Adrenal gland (tissue), 9 donors: ENCODE measurements at regions not wholly inside any gene's neighbourhood (a gene's known extent, or its start where the extent isn't known, plus 50 kb on each side); places are given as distances from the start of the nearest gene placed in this dataset.

Experiments
- DNase-seq, 7 donors: peaks; one replicate each; pipeline ENCODE4 v3.0.0-alpha.2; 2019 to 2020
- H3K27ac ChIP-seq, 5 donors: fragments of 200-600 bp; sonication (generic) in 4 of 5; 1 replicate in 3 of 5; 2 replicates in 2 of 5; pipeline versions ENCODE4 v1.5.1 to v1.8.0; 2016 to 2020; ENCODE audit warnings: mild to moderate bottlenecking in 1 of 5
- H3K27me3 ChIP-seq: fragments of 200-600 bp; 2 replicates; pipeline ENCODE4 v1.8.0; 2021
- H3K36me3 ChIP-seq, 2 donors: fragments of 200-600 bp; replicated peaks in 1 of 2; 1 replicate in 1 of 2; 2 replicates in 1 of 2; pipeline versions ENCODE4 v1.5.1 to v1.8.0; 2018 to 2022
- H3K4me1 ChIP-seq, 2 donors: fragments of 200-600 bp; replicated peaks in 1 of 2; 1 replicate in 1 of 2; 2 replicates in 1 of 2; pipeline versions ENCODE4 v1.5.1 to v1.8.0; 2018 to 2021
- H3K4me3 ChIP-seq, 4 donors: fragments of 200-600 bp; sonication (generic) in 3 of 4; one replicate each; pipeline ENCODE4 v1.5.1; 2016 to 2018
- H3K9me3 ChIP-seq, 3 donors: fragments of 200-600 bp; sonication (generic) in 1 of 3; replicated peaks in 1 of 3; 1 replicate in 2 of 3; 2 replicates in 1 of 3; pipeline versions ENCODE4 v1.5.1 to v1.8.0; 2016 to 2021
- POLR2A ChIP-seq, 2 donors: fragments of 450-650 bp; IDR thresholded peaks; one replicate each; pipeline ENCODE4 v1.6.1; 2017; ENCODE audit warnings: antibody characterized with exemption in 2 of 2, mild to moderate bottlenecking in 2 of 2, moderate library complexity in 1 of 2
- WGBS, 4 donors: extraction: QIAGEN DNeasy Blood & Tissue Kit in 2 of 4; methylation state at CpG; one replicate each; pipeline versions ENCODE4 v1.1.5 to v1.1.7; 2013 to 2017; 5-methylcytosine and 5-hydroxymethylcytosine counted together
- intact Hi-C, 2 donors: fragments of 100-400 bp; cut with DNase I; formaldehyde crosslinking; loops; one replicate each; pipeline versions ENCODE4 v1.14.1 to v1.15.0; 2022 to 2023
- TF ChIP-seq, protein P1 (sequence below), 6 experiments: fragments of 450-650 bp in 4 of 6; fragments of 200-600 bp in 2 of 6; sonication (generic) in 1 of 6; IDR thresholded peaks; 1 replicate in 5 of 6; 2 replicates in 1 of 6; pipeline versions ENCODE4 v1.5.1 to v1.8.0; 2016 to 2021; ENCODE audit warnings: antibody characterized with exemption in 6 of 6, mild to moderate bottlenecking in 2 of 6, moderate library complexity in 1 of 6
- donor health status: healthy with polysubstance abuse.
- donor health status: Bipolar disorder and iron deficiency.
- donor health status: DM: yes; HTN: yes; CAD: no.
- donor health status: DM: no; HTN: no; CAD: no.
- donor health status: DM: no; HTN: no; CAD: no.

DNA sequence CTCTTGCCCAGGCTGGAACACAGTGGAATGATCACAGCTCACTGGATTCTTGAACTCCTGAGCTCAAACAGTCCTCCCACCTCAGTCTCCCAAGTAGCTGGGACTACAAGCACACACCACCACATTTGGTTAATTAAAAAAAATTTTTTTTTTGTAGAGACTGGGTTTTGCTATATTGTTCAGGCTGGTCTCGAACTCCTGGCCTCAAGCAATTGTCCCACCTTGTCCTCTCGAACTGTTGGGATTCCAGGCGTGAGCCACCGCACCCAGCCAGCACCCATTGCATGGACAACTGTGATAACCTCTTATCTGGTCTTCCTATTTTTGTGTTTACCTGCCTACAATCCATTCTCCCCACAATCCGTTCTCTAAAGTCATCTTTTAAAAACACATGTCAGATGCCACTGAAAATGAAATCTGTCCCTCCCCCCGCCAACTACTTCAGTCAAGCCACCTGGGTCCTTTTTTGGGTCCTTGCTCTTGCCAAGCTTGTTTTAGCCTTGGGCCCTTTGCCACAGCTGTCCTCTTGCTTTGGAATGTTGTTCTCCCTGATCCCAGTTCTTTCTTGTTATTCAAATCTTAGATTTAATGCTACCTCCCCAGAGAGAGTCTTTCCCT lies 250.5 kb downstream of the PIK3R1 start:
- Histone ChIP-seq H3K4me3 (no peak overlapping the region), H3K4me1 (no peaks in the 10 kb centered on the region), H3K36me3 (no peaks in the 10 kb centered on the region), H3K9me3 (no peaks in the 10 kb centered on the region), H3K27me3 (no peaks in the 10 kb centered on the region), H3K27ac (no peak overlapping the region)
- no peak for TF ChIP-seq POLR2A (IDR thresholded peaks at IDR 0.05)
- TF ChIP-seq, protein P1, sequence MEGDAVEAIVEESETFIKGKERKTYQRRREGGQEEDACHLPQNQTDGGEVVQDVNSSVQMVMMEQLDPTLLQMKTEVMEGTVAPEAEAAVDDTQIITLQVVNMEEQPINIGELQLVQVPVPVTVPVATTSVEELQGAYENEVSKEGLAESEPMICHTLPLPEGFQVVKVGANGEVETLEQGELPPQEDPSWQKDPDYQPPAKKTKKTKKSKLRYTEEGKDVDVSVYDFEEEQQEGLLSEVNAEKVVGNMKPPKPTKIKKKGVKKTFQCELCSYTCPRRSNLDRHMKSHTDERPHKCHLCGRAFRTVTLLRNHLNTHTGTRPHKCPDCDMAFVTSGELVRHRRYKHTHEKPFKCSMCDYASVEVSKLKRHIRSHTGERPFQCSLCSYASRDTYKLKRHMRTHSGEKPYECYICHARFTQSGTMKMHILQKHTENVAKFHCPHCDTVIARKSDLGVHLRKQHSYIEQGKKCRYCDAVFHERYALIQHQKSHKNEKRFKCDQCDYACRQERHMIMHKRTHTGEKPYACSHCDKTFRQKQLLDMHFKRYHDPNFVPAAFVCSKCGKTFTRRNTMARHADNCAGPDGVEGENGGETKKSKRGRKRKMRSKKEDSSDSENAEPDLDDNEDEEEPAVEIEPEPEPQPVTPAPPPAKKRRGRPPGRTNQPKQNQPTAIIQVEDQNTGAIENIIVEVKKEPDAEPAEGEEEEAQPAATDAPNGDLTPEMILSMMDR (IDR thresholded peaks at IDR 0.05): no peak
- intact Hi-C loops: loop anchor here in 1 of 2 donors (10.0 kb wide), 1 partner anchor 499 kb away; no protein-coding TSS in a partner anchor
- DNase-seq: peak in 1 of 7 donors; percentile 18
- 73 to 85% (median 84%) methylated on average over 6 of the region's 6 CpGs for WGBS, 4 donors

DNA sequence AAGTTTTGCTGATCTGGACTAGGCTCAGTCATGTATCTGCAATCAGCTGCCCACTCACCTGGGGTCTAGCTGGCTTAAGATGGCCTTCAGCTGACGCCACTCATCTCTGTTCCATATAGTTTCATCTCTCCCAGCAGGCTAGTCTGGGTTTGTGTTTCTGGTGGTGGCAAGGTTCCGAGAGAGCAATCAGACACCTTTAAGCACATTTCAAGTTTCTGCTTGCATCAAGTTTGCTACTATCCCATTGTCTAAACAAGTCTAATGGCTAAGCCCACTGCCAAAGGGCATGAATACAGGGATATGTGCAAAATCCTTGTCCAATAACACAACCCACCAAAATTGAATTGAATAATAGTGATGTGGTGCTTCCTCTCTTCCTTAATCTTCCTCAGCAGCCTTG lies 251.7 kb downstream of the PIK3R1 start:
- WGBS, 4 donors: 90 to 95% (median 94%) methylated on average over 2 of the region's 2 CpGs
- Histone ChIP-seq H3K27ac (no peak overlapping the region), H3K4me3 (no peak overlapping the region), H3K4me1 (no peaks in the 10 kb centered on the region), H3K9me3 (no peaks in the 10 kb centered on the region), H3K27me3 (no peaks in the 10 kb centered on the region), H3K36me3 (no peaks in the 10 kb centered on the region)
- TF ChIP-seq, protein P1 (IDR thresholded peaks at IDR 0.05): no peak
- DNase-seq: no peak
- intact Hi-C loops: loop anchor here in 1 of 2 donors (10.0 kb wide), 1 partner anchor 498 kb away; no protein-coding TSS in a partner anchor

DNA sequence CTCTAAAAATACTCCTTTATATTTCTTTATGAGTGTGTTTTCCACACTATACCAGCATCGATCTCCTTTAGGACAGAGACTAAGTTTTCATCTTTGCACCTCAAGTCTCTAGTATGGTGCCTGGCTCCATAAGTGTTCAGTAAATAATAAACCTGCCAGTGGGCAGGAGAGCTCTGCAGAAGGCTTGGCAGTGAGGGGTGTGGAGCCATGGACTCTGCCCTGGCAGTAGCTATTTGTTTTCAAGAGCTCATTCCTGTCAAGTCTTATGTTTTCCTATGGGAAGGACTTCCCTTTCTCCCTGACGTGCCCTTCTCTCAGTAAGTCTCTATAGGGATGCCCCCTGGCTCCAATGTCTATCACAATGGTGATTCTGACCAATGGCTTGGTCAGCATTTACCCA lies 252.2 kb downstream of the PIK3R1 start:
- Histone ChIP-seq H3K27ac (no peak overlapping the region), H3K4me1 (no peaks in the 10 kb centered on the region), H3K9me3 (no peaks in the 10 kb centered on the region), H3K4me3 (no peak overlapping the region), H3K36me3 (no peaks in the 10 kb centered on the region), H3K27me3 (no peaks in the 10 kb centered on the region)
- intact Hi-C loops: loop anchor here in 1 of 2 donors (10.0 kb wide), 1 partner anchor 497 kb away; no protein-coding TSS in a partner anchor
- DNase-seq: no peak
- WGBS, 4 donors: 73 to 93% (median 86%) methylated on average over 2 of the region's 2 CpGs
- TF ChIP-seq, protein P1 (IDR thresholded peaks at IDR 0.05): no peak
- no peak for TF ChIP-seq POLR2A (IDR thresholded peaks at IDR 0.05)

DNA sequence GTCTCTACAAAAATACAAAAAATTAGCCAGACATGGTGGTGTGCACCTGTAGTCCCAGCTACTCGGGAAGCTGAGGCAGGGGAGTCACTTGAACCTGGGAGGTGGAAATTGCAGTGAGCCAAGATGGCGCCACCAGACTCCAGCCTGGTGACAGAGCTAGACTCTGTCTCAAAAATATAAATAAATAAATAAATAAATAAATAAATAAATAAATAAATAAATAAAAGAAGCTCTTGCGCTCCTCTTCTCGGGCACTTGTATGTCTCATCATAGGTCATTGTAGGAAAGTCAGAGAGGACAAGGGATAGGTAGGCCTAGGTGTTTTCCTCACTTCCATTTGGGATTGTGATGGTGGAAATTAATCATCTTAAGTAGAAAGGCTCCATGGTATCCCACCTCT lies 252.8 kb downstream of the PIK3R1 start:
- Histone ChIP-seq H3K4me1 (no peaks in the 10 kb centered on the region), H3K36me3 (no peaks in the 10 kb centered on the region), H3K27me3 (no peaks in the 10 kb centered on the region), H3K9me3 (no peaks in the 10 kb centered on the region), H3K27ac (no peak overlapping the region), H3K4me3 (no peak overlapping the region)
- 93 to 99% (median 94%) methylated on average over 4 of the region's 4 CpGs for WGBS, 4 donors
- TF ChIP-seq, protein P1 (IDR thresholded peaks at IDR 0.05): no peak
- TF ChIP-seq POLR2A (IDR thresholded peaks at IDR 0.05): no peak
- intact Hi-C loops: loop anchor here in 1 of 2 donors (10.0 kb wide), 1 partner anchor 496 kb away; no protein-coding TSS in a partner anchor
- DNase-seq: no peak
